ENCODE measurements at regions not wholly inside any gene's neighbourhood (a gene's known extent, or its start where the extent isn't known, plus 50 kb on each side); places are given as distances from the start of the nearest gene placed in this dataset.

GRCh38 chr17:11029791-11030190, 191.9 kb upstream of the PIRT start:
- CTCF ChIA-PET, result no interaction called here
- no peak for DNase-seq (ENCODE audit: low spot score)
- POLR2A ChIA-PET (ENCODE audit: low non-redundant PET), result no interaction called here
- H3K27ac ChIP-seq, result no peak overlapping the region
- TF ChIP-seq CTCF (conservative IDR thresholded peaks at IDR 0.05; ENCODE audit: low read depth), result no peak

- ChIA-PET CTCF (interaction anchor here (0.6 kb wide), 1 partner anchor 12 kb away, joined by 3 read pairs; no protein-coding TSS in a partner anchor), POLR2A (ENCODE audit: low non-redundant PET) (no interaction called here)
- DNase-seq (ENCODE audit: low spot score), result no peak
- TF ChIP-seq CTCF (conservative IDR thresholded peaks at IDR 0.05; ENCODE audit: low read depth), result no peak
- H3K27ac ChIP-seq, result no peak overlapping the region
These were observed 190.5 kb upstream of the PIRT start for GRCh38 chr17:11028349-11028748.

- no peak overlapping the region for H3K27ac ChIP-seq
- TF ChIP-seq CTCF (conservative IDR thresholded peaks at IDR 0.05; ENCODE audit: low read depth), result no peak
- CTCF ChIA-PET, result no interaction called here
- DNase-seq (ENCODE audit: low spot score), result no peak
- POLR2A ChIA-PET (ENCODE audit: low non-redundant PET), result no interaction called here
These were observed 189.0 kb upstream of the PIRT start for GRCh38 chr17:11026903-11027302.

GRCh38 chr17:11023639-11024479, 186.0 kb upstream of the PIRT start:
- TF ChIP-seq CTCF (conservative IDR thresholded peaks at IDR 0.05; ENCODE audit: low read depth), result no peak
- ChIA-PET POLR2A (ENCODE audit: low non-redundant PET) (no interaction called here), CTCF (no interaction called here)
- H3K27ac ChIP-seq, result no peak overlapping the region
- DNase-seq (ENCODE audit: low spot score), result no peak

GRCh38 chr17:11006530-11006929, 168.6 kb upstream of the PIRT start:
- H3K27ac ChIP-seq, result no peak overlapping the region
- ChIA-PET CTCF (no interaction called here), POLR2A (ENCODE audit: low non-redundant PET) (no interaction called here)
- DNase-seq (ENCODE audit: low spot score), result no peak
- TF ChIP-seq CTCF (conservative IDR thresholded peaks at IDR 0.05; ENCODE audit: low read depth), result no peak

- CTCF ChIA-PET, result interaction anchor here (0.6 kb wide), 1 partner anchor 1728 kb away, joined by 3 read pairs; no protein-coding TSS in a partner anchor
- POLR2A ChIA-PET (ENCODE audit: low non-redundant PET), result no interaction called here
- no peak for TF ChIP-seq CTCF (conservative IDR thresholded peaks at IDR 0.05; ENCODE audit: low read depth)
- no peak for DNase-seq (ENCODE audit: low spot score)
- no peak overlapping the region for H3K27ac ChIP-seq
These were observed 168.1 kb upstream of the PIRT start for GRCh38 chr17:11005940-11006339.

Measured in RWPE1 (cell line).